Motor neuron (in vitro differentiated cells): ENCODE measurements at regions not wholly inside any gene's neighbourhood (a gene's known extent, or its start where the extent isn't known, plus 50 kb on each side); places are given as distances from the start of the nearest gene placed in this dataset.

Experiments
- ATAC-seq, 8 experiments: fragments of 200-7000 bp; cut with Tn5 transposase; replicated peaks in 6 of 8; 2 replicates each; pipeline ENCODE4 v1.8.0; 2021; ENCODE audit warnings: mild to moderate bottlenecking in 8 of 8, moderate library complexity in 8 of 8
- H3K27ac ChIP-seq, 2 donors: fragments of 250-450 bp; sonication (Bioruptor Pico); 2 replicates each; pipeline ENCODE4 v1.9.0; 2021; ENCODE audit warnings: antibody characterized with exemption in 2 of 2, mild to moderate bottlenecking in 2 of 2, moderate library complexity in 1 of 2
- H3K4me1 ChIP-seq, 2 donors: fragments of 250-450 bp; sonication (Bioruptor Pico); replicated peaks in 1 of 2; 2 replicates each; pipeline ENCODE4 v1.6.1; 2021; ENCODE audit warnings: antibody characterized with exemption in 2 of 2, mild to moderate bottlenecking in 2 of 2, moderate library complexity in 1 of 2
- H3K4me3 ChIP-seq, 5 donors: fragments of 250-450 bp; sonication (Bioruptor Pico); 2 replicates each; pipeline ENCODE4 v1.9.0; 2021; ENCODE audit warnings: antibody characterized with exemption in 5 of 5, mild to moderate bottlenecking in 5 of 5, moderate library complexity in 4 of 5
- WGBS, 10 experiments: fragments of 450-650 bp; shearing (Covaris generic); methylation state at CpG; one replicate each; pipeline ENCODE4 v1.0.0; 2022; 5-methylcytosine and 5-hydroxymethylcytosine counted together
- in situ Hi-C, 9 experiments: fragments of 400-800 bp; cut with MboI; loops; one replicate each; pipeline ENCODE4 v1.15.0; 2021; ENCODE audit warnings: low sequenced_read_pairs in 9 of 9, low pct_unique_long_range_greater_than_20kb in 2 of 9; ENCODE audit not compliant: unreplicated experiment in 9 of 9

- Histone ChIP-seq H3K4me1 (no peaks in the 10 kb centered on the region), H3K4me3 (no peak overlapping the region), H3K27ac (no peak overlapping the region)
- in situ Hi-C loops: no loop called here
- no peak for ATAC-seq
- WGBS, 10 experiments: 0 to 83% (median 54%) methylated on average over 1 to 2 of the region's 2 CpGs; no CpG with 5 or more reads in 2 of the 10 experiments
These were observed 91.0 kb upstream of the TPRG1 start for GRCh38 chr3:189080745-189081144.

- 0 to 100% (median 71%) methylated on average over 1 to 4 of the region's 7 CpGs; no CpG with 5 or more reads in 3 of the 10 experiments for WGBS, 10 experiments
- no peak for ATAC-seq
- in situ Hi-C loops: no loop called here
These were observed 88.9 kb upstream of the TPRG1 start for GRCh38 chr3:189082666-189083427.

GRCh38 chr3:189084620-189085019 lies 87.2 kb upstream of the TPRG1 start:
- Histone ChIP-seq H3K27ac (no peak overlapping the region), H3K4me1 (no peaks in the 10 kb centered on the region), H3K4me3 (no peak overlapping the region)
- in situ Hi-C loops: no loop called here
- WGBS, 10 experiments: 58 to 92% (median 88%) methylated on average over 1 to 4 of the region's 4 CpGs; no CpG with 5 or more reads in 1 of the 10 experiments
- no peak for ATAC-seq

More at GRCh38 chr3:189082666-189083427, 88.9 kb upstream of the TPRG1 start:
- H3K4me3 ChIP-seq: no peak overlapping the region
- H3K4me1 ChIP-seq: no peaks in the 10 kb centered on the region
- no peak overlapping the region for H3K27ac ChIP-seq

GRCh38 chr3:189092547-189092946 lies 79.2 kb upstream of the TPRG1 start:
- Histone ChIP-seq H3K4me1 (no peaks in the 10 kb centered on the region), H3K4me3 (no peak overlapping the region), H3K27ac (no peak overlapping the region)
- 13 to 100% (median 78%) methylated on average over 1 to 4 of the region's 4 CpGs for WGBS, 10 experiments
- ATAC-seq: no peak
- in situ Hi-C loops: no loop called here

- no peak overlapping the region for H3K4me3 ChIP-seq
- in situ Hi-C loops: no loop called here
- H3K4me1 ChIP-seq: no peaks in the 10 kb centered on the region
- 60 to 100% (median 83%) methylated on average over 1 to 5 of the region's 6 CpGs; no CpG with 5 or more reads in 2 of the 10 experiments for whole genome bisulfite sequencing, 10 experiments
- ATAC-seq: no peak
- no peak overlapping the region for H3K27ac ChIP-seq
These were observed 77.2 kb upstream of the TPRG1 start for GRCh38 chr3:189094539-189094938.

GRCh38 chr3:189096092-189096491 lies 75.7 kb upstream of the TPRG1 start:
- in situ Hi-C loops: no loop called here

GRCh38 chr3:189099031-189099471 lies 72.7 kb upstream of the TPRG1 start:
- 0 to 100% (median 92%) methylated on average over 1 to 5 of the region's 12 CpGs; no CpG with 5 or more reads in 6 of the 10 experiments for WGBS, 10 experiments
- in situ Hi-C loops: no loop called here
- Histone ChIP-seq H3K4me1 (no peaks in the 10 kb centered on the region), H3K4me3 (no peak overlapping the region), H3K27ac (no peak overlapping the region)
- ATAC-seq: no peak

More at GRCh38 chr3:189096092-189096491, 75.7 kb upstream of the TPRG1 start:
- ATAC-seq: no peak
- no peak overlapping the region for H3K27ac ChIP-seq
- no peaks in the 10 kb centered on the region for H3K4me1 ChIP-seq
- no peak overlapping the region for H3K4me3 ChIP-seq
- 50 to 100% (median 73%) methylated on average over 1 of the region's 1 CpG; no CpG with 5 or more reads in 6 of the 10 experiments for WGBS, 10 experiments

GRCh38 chr3:189099505-189100290 lies 72.1 kb upstream of the TPRG1 start:
- WGBS, 10 experiments: 0 to 100% (median 58%) methylated on average over 1 to 6 of the region's 12 CpGs; no CpG with 5 or more reads in 1 of the 10 experiments
- no peak overlapping the region for H3K4me3 ChIP-seq
- H3K4me1 ChIP-seq: no peaks in the 10 kb centered on the region
- ATAC-seq: no peak
- no peak overlapping the region for H3K27ac ChIP-seq
- in situ Hi-C loops: no loop called here

DNA sequence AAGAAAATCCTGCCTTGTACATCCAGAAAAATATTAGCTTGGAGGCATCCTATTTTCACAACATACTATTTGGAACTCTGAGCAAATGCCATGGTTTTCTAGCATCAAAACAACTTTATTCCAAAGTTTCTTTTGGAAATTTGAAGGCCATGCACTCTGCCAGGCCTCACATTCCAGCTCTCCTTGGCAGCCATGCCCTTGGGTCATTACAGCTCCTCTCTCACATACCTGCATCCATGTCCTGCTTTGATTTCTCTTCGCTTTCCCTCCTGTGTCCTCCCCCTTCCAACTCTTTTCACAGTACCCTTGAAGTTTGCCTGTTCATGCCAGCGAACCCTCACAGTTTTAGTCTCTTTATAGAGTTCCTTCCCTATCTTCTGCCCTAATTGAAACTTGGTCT lies 70.9 kb upstream of the TPRG1 start:
- no peaks in the 10 kb centered on the region for H3K4me1 ChIP-seq
- no peak for ATAC-seq
- in situ Hi-C loops: no loop called here
- whole genome bisulfite sequencing, 10 experiments: 20 to 96% (median 80%) methylated on average over 1 to 2 of the region's 2 CpGs; no CpG with 5 or more reads in 1 of the 10 experiments
- H3K27ac ChIP-seq: no peak overlapping the region
- no peak overlapping the region for H3K4me3 ChIP-seq

DNA sequence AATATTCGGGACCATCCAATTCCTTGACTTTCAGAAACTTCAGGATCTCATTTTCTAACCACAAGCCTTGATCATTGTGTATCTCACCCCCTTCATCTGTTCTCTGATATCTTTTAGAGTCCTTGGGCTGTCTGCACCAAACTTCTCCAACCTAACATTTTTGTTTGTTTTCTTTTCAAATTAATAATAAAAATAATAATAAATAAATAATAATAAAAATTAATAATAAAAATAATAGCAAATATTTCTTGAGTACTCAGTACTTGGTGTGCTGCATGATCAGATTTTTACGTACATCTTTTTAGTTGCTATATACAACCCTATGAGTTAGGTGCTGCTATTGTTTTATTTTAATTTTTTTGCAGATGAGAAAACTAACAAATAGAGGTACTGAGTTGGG lies 70.2 kb upstream of the TPRG1 start:
- WGBS, 10 experiments: 44 to 100% (median 89%) methylated on average over 1 to 2 of the region's 2 CpGs
- Histone ChIP-seq H3K4me3 (no peak overlapping the region), H3K27ac (no peak overlapping the region), H3K4me1 (no peaks in the 10 kb centered on the region)
- in situ Hi-C loops: no loop called here
- no peak for ATAC-seq

DNA sequence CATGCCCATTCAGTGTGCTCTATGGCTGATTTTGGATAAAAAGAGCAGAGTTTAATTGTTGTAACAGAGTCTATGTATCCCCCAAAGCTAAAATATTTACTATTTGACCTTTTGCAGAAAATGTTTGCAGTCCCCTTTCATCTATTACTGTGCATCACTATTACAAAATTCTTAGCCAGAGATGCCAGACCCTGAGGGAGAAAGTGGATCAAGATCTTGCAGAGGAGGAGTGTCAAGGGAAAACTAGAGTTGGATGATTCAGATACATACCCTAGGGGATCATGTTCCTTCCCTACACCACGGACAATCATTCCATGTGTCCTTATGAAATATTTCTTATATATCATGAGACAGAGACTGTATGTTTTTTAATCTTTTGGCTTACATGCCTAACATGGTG lies 68.6 kb upstream of the TPRG1 start:
- in situ Hi-C loops: no loop called here
- Histone ChIP-seq H3K27ac (no peak overlapping the region), H3K4me3 (no peak overlapping the region), H3K4me1 (no peaks in the 10 kb centered on the region)
- WGBS, 10 experiments: 0 to 80% (median 50%) methylated on average over 1 of the region's 1 CpG; no CpG with 5 or more reads in 4 of the 10 experiments
- no peak for ATAC-seq

GRCh38 chr3:189108067-189108466 lies 63.7 kb upstream of the TPRG1 start:
- no peak overlapping the region for H3K4me3 ChIP-seq
- 0 to 100% (median 82%) methylated on average over 1 of the region's 1 CpG; no CpG with 5 or more reads in 2 of the 10 experiments for WGBS, 10 experiments
- no peak for ATAC-seq
- no peak overlapping the region for H3K27ac ChIP-seq
- no peaks in the 10 kb centered on the region for H3K4me1 ChIP-seq
- in situ Hi-C loops: no loop called here

DNA sequence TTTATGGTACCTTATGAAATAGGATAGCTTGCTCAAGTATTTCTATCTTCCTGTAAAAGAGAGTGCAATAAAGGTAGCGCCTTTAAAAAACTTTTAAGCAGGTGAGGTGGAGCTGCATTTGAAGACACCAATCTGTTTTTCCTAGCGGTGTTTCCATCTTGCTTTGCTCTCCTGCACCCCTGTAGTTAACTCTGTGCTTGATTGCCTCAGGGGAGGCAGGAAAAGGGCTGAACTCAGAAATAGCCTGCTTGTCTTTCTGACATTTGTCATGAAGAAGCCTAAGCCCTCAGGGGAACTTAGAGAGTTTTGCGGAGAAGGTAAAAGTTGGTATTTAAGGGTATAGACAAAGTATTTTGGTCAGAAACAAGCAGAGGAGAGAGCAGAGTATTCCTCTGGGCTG lies 63.0 kb upstream of the TPRG1 start:
- no peak overlapping the region for H3K27ac ChIP-seq
- ATAC-seq: no peak
- in situ Hi-C loops: no loop called here
- H3K4me1 ChIP-seq: no peaks in the 10 kb centered on the region
- 48 to 100% (median 92%) methylated on average over 2 to 3 of the region's 3 CpGs; no CpG with 5 or more reads in 2 of the 10 experiments for WGBS, 10 experiments
- no peak overlapping the region for H3K4me3 ChIP-seq
